IMR-90 (cell line): ENCODE measurements at regions not wholly inside any gene's neighbourhood (a gene's known extent, or its start where the extent isn't known, plus 50 kb on each side); places are given as distances from the start of the nearest gene placed in this dataset.
A peak's percentile ranks its signal among the peaks of the same experiment; 100 is the strongest.

Experiments used
- ATAC-seq: fragments of 200-7000 bp; cut with Tn5 transposase; 2 replicates; pipeline ENCODE4 v1.9.1; 2020; ENCODE audit warnings: low read depth, mild to moderate bottlenecking, moderate library complexity
- BruUV-seq: library from RNA; stranded (reverse); fragments of 400-500 nt; replicated peaks from 2 replicates; lab custom pipeline; 2021; lab: Mats Ljungman, UMichigan
- CTCF ChIA-PET: fragments of 300-600 bp; formaldehyde crosslinking; extraction: SDS; loops from one replicate; lab custom pipeline; 2021; ENCODE audit warnings: antibody characterized with exemption; lab: Yijun Ruan, JAX
- POLR2A ChIA-PET: fragments of 300-600 bp; sonication (Branson Sonifier 250); formaldehyde crosslinking; loops from one replicate; lab custom pipeline; 2022; ENCODE audit warnings: antibody characterized with exemption; ENCODE audit not compliant: unreplicated experiment; lab: Charles Lee
- DNase-seq: peaks from one replicate; pipeline ENCODE4 v3.0.0; 2013
- H2AFZ ChIP-seq: replicated peaks from 2 replicates; pipeline ENCODE3; 2013; ENCODE audit warnings: low read length, mild to moderate bottlenecking; ENCODE audit not compliant: poor library complexity
- H2AK5ac ChIP-seq: 2 replicates; pipeline ENCODE4 v1.6.1; 2013; ENCODE audit warnings: low read depth, low read length, inconsistent platforms
- H2AK9ac ChIP-seq: replicated peaks from 2 replicates; pipeline ENCODE3; 2013; ENCODE audit warnings: mild to moderate bottlenecking, low read depth, low read length, moderate library complexity; ENCODE audit not compliant: poor library complexity
- H2BK120ac ChIP-seq: 2 replicates; pipeline ENCODE4 v1.6.1; 2013; ENCODE audit warnings: low read depth, low read length, inconsistent platforms
- H2BK15ac ChIP-seq: 3 replicates; pipeline ENCODE4 v1.6.1; 2013; ENCODE audit warnings: low read depth, low read length, inconsistent platforms
- H2BK20ac ChIP-seq: 2 replicates; pipeline ENCODE4 v1.6.1; 2013; ENCODE audit warnings: low read depth, mild to moderate bottlenecking, inconsistent platforms, low read length, moderate library complexity
- H2BK5ac ChIP-seq: 2 replicates; pipeline ENCODE4 v1.6.1; 2013; ENCODE audit warnings: mild to moderate bottlenecking, low read depth, low read length, inconsistent platforms; ENCODE audit not compliant: poor library complexity, severe bottlenecking
- H3K14ac ChIP-seq: replicated peaks from 2 replicates; pipeline ENCODE4 v1.6.1; 2013; ENCODE audit warnings: low read depth, low read length, inconsistent platforms
- H3K18ac ChIP-seq: 2 replicates; pipeline ENCODE4 v1.6.1; 2013; ENCODE audit warnings: low read depth, low read length, control low read depth
- H3K23ac ChIP-seq: 2 replicates; pipeline ENCODE4 v1.6.1; 2013; ENCODE audit warnings: low read depth, low read length, inconsistent platforms
- H3K27ac ChIP-seq: 2 replicates; pipeline ENCODE4 v1.5.1; 2013; ENCODE audit warnings: mild to moderate bottlenecking, control low read depth, low read length; ENCODE audit not compliant: insufficient read depth
- H3K27me3 ChIP-seq: 2 replicates; pipeline ENCODE4 v1.6.1; 2013; ENCODE audit warnings: low read length; ENCODE audit not compliant: control insufficient read depth, insufficient read depth
- H3K36me3 ChIP-seq: 2 replicates; pipeline ENCODE4 v1.6.1; 2013; ENCODE audit warnings: low read length, mixed read lengths; ENCODE audit not compliant: control insufficient read depth, insufficient read depth
- H3K4ac ChIP-seq: 2 replicates; pipeline ENCODE4 v1.6.1; 2013; ENCODE audit warnings: low read depth, low read length, inconsistent platforms
- H3K4me1 ChIP-seq: 2 replicates; pipeline ENCODE4 v1.6.1; 2013; ENCODE audit warnings: low read length, mixed read lengths; ENCODE audit not compliant: control insufficient read depth, insufficient read depth
- H3K4me2 ChIP-seq: 2 replicates; pipeline ENCODE4 v1.6.1; 2013; ENCODE audit warnings: low read depth, mild to moderate bottlenecking, control low read depth, low read length, moderate library complexity
- H3K4me3 ChIP-seq: 2 replicates; pipeline ENCODE4 v1.5.1; 2013; ENCODE audit warnings: low read depth, mild to moderate bottlenecking, control low read depth, low read length, moderate library complexity; ENCODE audit not compliant: insufficient read depth
- H3K56ac ChIP-seq: 2 replicates; pipeline ENCODE4 v1.6.1; 2013; ENCODE audit warnings: low read length, inconsistent platforms; ENCODE audit not compliant: insufficient read depth; ENCODE audit errors: extremely low read depth
- H3K79me1 ChIP-seq, 2 experiments: 2 replicates each; pipeline ENCODE4 v1.6.1; 2013; ENCODE audit warnings: low read length in 2 of 2, inconsistent platforms in 1 of 2, low read depth in 1 of 2
- H3K9ac ChIP-seq: 2 replicates; pipeline ENCODE4 v1.6.1; 2013; ENCODE audit warnings: low read depth, low read length, control low read depth
- H3K9me1 ChIP-seq: 2 replicates; pipeline ENCODE4 v1.6.1; 2013; ENCODE audit warnings: low read length, inconsistent platforms; ENCODE audit not compliant: insufficient read depth
- H3K9me3 ChIP-seq: 2 replicates; pipeline ENCODE4 v1.6.1; 2013; ENCODE audit warnings: low read length; ENCODE audit not compliant: control insufficient read depth, insufficient read depth
- H4K20me1 ChIP-seq: 2 replicates; pipeline ENCODE4 v1.6.1; 2013; ENCODE audit warnings: low read length, inconsistent platforms; ENCODE audit not compliant: insufficient read depth
- H4K5ac ChIP-seq: 2 replicates; pipeline ENCODE4 v1.6.1; 2013; ENCODE audit warnings: mild to moderate bottlenecking, low read depth, low read length, control low read depth
- H4K8ac ChIP-seq, 2 experiments: 2 replicates each; pipeline ENCODE4 v1.6.1; 2013; ENCODE audit warnings: low read depth in 2 of 2, low read length in 2 of 2, control low read depth in 1 of 2, inconsistent platforms in 1 of 2
- H4K91ac ChIP-seq: 2 replicates; pipeline ENCODE4 v1.6.1; 2013; ENCODE audit warnings: low read depth, low read length, inconsistent platforms; ENCODE audit not compliant: insufficient read depth
- CEBPB ChIP-seq: IDR thresholded peaks from 2 replicates; pipeline ENCODE4 v1.6.1; 2012; ENCODE audit warnings: low read depth, low read length, improper control_type of control experiment
- CHD1 ChIP-seq: IDR thresholded peaks from 2 replicates; pipeline ENCODE4 v1.6.1; 2012; ENCODE audit warnings: low read depth, low read length, improper control_type of control experiment
- FOS ChIP-seq: fragments of 150-350 bp; IDR thresholded peaks from 2 replicates; pipeline ENCODE4 v1.6.1; 2016; ENCODE audit warnings: low read depth, low read length
- MAZ ChIP-seq: IDR thresholded peaks from 2 replicates; pipeline ENCODE4 v1.6.1; 2012; ENCODE audit warnings: low read depth, mild to moderate bottlenecking, low read length, improper control_type of control experiment, moderate library complexity, borderline replicate concordance
- NFE2L2 ChIP-seq: fragments of 150-350 bp; IDR thresholded peaks from 2 replicates; pipeline ENCODE4 v1.6.1; 2016; ENCODE audit warnings: low read depth, mild to moderate bottlenecking, low read length
- POLR2A ChIP-seq: IDR thresholded peaks from 2 replicates; pipeline ENCODE4 v1.6.1; 2012; ENCODE audit warnings: mild to moderate bottlenecking, low read depth, low read length
- RAD21 ChIP-seq: IDR thresholded peaks from 2 replicates; pipeline ENCODE4 v1.6.1; 2012; ENCODE audit warnings: low read length, improper control_type of control experiment
- RCOR1 ChIP-seq: IDR thresholded peaks from 2 replicates; pipeline ENCODE4 v1.6.1; 2012; ENCODE audit warnings: mild to moderate bottlenecking, low read length, improper control_type of control experiment; ENCODE audit not compliant: insufficient replicate concordance
- RFX5 ChIP-seq: IDR thresholded peaks from 2 replicates; pipeline ENCODE4 v1.8.0; 2012; ENCODE audit warnings: low read depth, mild to moderate bottlenecking, low read length, moderate library complexity
- SMC3 ChIP-seq: fragments of 150-350 bp; IDR thresholded peaks from 2 replicates; pipeline ENCODE4 v1.6.1; 2016; ENCODE audit warnings: low read depth, mild to moderate bottlenecking, antibody characterized with exemption, low read length, moderate library complexity
- WGBS, 2 experiments: methylation state at CpG; one replicate each; pipeline versions ENCODE4 v1.1.5 to v1.1.7; 2013; ENCODE audit warnings: missing lambda C conversion rate in 2 of 2; ENCODE audit not compliant: insufficient read length in 1 of 2; ENCODE audit errors: extremely low coverage in 2 of 2; 5-methylcytosine and 5-hydroxymethylcytosine counted together
- dilution Hi-C: fragments of 300-500 bp; cut with HindIII; formaldehyde crosslinking; loops from one replicate; pipeline ENCODE4 v1.14.3; 2018; ENCODE audit warnings: low sequenced_read_pairs; ENCODE audit not compliant: unreplicated experiment
- in situ Hi-C: fragments of 300-500 bp; cut with MboI; formaldehyde crosslinking; loops from 3 replicates; pipeline ENCODE4 v1.14.3; 2019; ENCODE audit warnings: low sequenced_read_pairs, inconsistent platforms, mixed read lengths
- intact Hi-C: fragments of 100-400 bp; cut with micrococcal nuclease; formaldehyde crosslinking; loops from 2 replicates; pipeline ENCODE4 v1.10.0; 2022
- TF ChIP-seq, protein P1 (sequence below): fragments of 150-350 bp; IDR thresholded peaks from 2 replicates; pipeline ENCODE4 v1.6.1; 2017; ENCODE audit warnings: mild to moderate bottlenecking, antibody characterized with exemption, low read length, low read depth
- TF ChIP-seq, protein P2 (sequence below): fragments of 150-350 bp; IDR thresholded peaks from 2 replicates; pipeline ENCODE4 v1.6.1; 2016; ENCODE audit warnings: low read depth, mild to moderate bottlenecking, low read length, moderate library complexity, borderline replicate concordance

DNA sequence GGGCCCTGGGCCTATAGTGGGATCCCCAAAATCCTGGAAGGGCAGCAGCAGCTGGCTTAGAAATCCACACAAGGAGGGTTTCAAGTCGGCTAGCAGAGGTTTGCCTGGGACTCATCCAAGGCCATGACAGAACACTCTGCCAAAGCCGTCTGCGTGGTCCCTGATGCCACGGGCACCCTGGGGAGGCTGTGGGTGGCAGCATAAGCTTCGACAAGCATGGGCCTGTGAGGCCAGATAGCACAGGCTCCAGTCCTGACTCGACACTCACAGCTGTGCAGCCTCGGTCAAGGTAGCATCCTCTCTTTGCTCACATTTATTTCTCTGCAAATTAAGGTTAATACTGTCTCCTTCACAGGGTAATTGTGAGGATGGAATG lies 138.3 kb downstream of the JCAD start:
- POLR2A ChIA-PET: no interaction called here
- Histone ChIP-seq H3K4me1 (peaks cover 6% of the 10 kb centered on the region; the same call in 1 of the 2 replicates), H3K4me2 (peak overlapping the region; percentile 52; the same call in 1 of the 2 replicates), H2BK5ac (no peak overlapping the region), H3K27me3 (peaks cover 41% of the 10 kb centered on the region), H3K18ac (no peak overlapping the region), H3K4ac (no peak overlapping the region), H3K27ac (no peak overlapping the region), H2AK9ac (peak overlapping the region; percentile 16), H3K14ac (no peak overlapping the region), H2BK15ac (no peak overlapping the region), H2BK20ac (no peak overlapping the region), H2BK120ac (no peak overlapping the region), H2AK5ac (no peak overlapping the region), H3K56ac (no peak overlapping the region), H4K91ac (no peak overlapping the region), H3K4me3 (no peak overlapping the region), H3K79me1 (no peaks in the 10 kb centered on the region), H3K23ac (no peak overlapping the region), H4K5ac (no peak overlapping the region; the same call in 1 of the 2 replicates), H3K9me1 (no peaks in the 10 kb centered on the region), H2AFZ (no peak overlapping the region), H4K8ac (no peak overlapping the region), H3K9ac (no peak overlapping the region), H4K20me1 (no peaks in the 10 kb centered on the region), H3K36me3 (no peaks in the 10 kb centered on the region), H3K9me3 (no peaks in the 10 kb centered on the region)
- no TSS peak for BruUV-seq
- CTCF ChIA-PET: no interaction called here
- dilution Hi-C loops: no loop called here
- TF ChIP-seq FOS (no peak), RAD21 (no peak), RFX5 (no peak), RCOR1 (no peak), SMC3 (no peak), NFE2L2 (no peak), CEBPB (no peak), CHD1 (no peak), MAZ (no peak), POLR2A (no peak)
- TF ChIP-seq, protein P1, sequence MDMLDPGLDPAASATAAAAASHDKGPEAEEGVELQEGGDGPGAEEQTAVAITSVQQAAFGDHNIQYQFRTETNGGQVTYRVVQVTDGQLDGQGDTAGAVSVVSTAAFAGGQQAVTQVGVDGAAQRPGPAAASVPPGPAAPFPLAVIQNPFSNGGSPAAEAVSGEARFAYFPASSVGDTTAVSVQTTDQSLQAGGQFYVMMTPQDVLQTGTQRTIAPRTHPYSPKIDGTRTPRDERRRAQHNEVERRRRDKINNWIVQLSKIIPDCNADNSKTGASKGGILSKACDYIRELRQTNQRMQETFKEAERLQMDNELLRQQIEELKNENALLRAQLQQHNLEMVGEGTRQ: no peak
- TF ChIP-seq, protein P2, sequence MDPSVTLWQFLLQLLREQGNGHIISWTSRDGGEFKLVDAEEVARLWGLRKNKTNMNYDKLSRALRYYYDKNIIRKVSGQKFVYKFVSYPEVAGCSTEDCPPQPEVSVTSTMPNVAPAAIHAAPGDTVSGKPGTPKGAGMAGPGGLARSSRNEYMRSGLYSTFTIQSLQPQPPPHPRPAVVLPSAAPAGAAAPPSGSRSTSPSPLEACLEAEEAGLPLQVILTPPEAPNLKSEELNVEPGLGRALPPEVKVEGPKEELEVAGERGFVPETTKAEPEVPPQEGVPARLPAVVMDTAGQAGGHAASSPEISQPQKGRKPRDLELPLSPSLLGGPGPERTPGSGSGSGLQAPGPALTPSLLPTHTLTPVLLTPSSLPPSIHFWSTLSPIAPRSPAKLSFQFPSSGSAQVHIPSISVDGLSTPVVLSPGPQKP: no peak
- DNase-seq (no peak), ATAC-seq (no peak)
- in situ Hi-C loops: no loop called here
- WGBS, 2 experiments: 62% methylated on average over 4 of the region's 7 CpGs; no CpG with 5 or more reads in 1 of the 2 experiments
- intact Hi-C loops: no loop called here
